Omental fat pad (tissue), 3 donors: ENCODE measurements at regions not wholly inside any gene's neighbourhood (a gene's known extent, or its start where the extent isn't known, plus 50 kb on each side); places are given as distances from the start of the nearest gene placed in this dataset.
"Not testable (repeated sequence)": the region's sequence is repeated elsewhere in the genome, so short reads cannot be mapped to it uniquely, and the experiment has no call there.

ENCODE experiments used
- ATAC-seq: fragments of 150-250 bp; one replicate; pipeline ENCODE4 v1.9.1; 2016; ENCODE audit warnings: mild to moderate bottlenecking, moderate library complexity; ENCODE audit not compliant: low FRiP score
- DNase-seq: peaks from one replicate; pipeline ENCODE4 v3.0.0-alpha.2; 2019; ENCODE audit warnings: low spot score
- CTCF ChIP-seq, 3 donors: fragments of 450-650 bp; IDR thresholded peaks; one replicate each; pipeline ENCODE4 v1.5.1; 2016 to 2017; ENCODE audit warnings: antibody characterized with exemption in 3 of 3, mild to moderate bottlenecking in 3 of 3, moderate library complexity in 2 of 3

GRCh38 chr16:86257546-86257945 is 252.8 kb upstream of the FOXF1 start:
- no peak for TF ChIP-seq CTCF (IDR thresholded peaks at IDR 0.05)
- no peak for ATAC-seq
- no peak for DNase-seq

GRCh38 chr16:86258713-86259112 is 251.6 kb upstream of the FOXF1 start:
- no peak for ATAC-seq
- TF ChIP-seq CTCF (IDR thresholded peaks at IDR 0.05), result no peak
- no peak for DNase-seq

- DNase-seq (no peak), ATAC-seq (no peak)
- no peak for TF ChIP-seq CTCF (IDR thresholded peaks at IDR 0.05)
Measured at GRCh38 chr16:86259499-86259898, 250.8 kb upstream of the FOXF1 start.

GRCh38 chr16:86261379-86261778 is 248.9 kb upstream of the FOXF1 start:
- ATAC-seq (no peak), DNase-seq (no peak)
- TF ChIP-seq CTCF (IDR thresholded peaks at IDR 0.05), result no peak

GRCh38 chr16:86267657-86268056 is 242.7 kb upstream of the FOXF1 start:
- not testable (repeated sequence) for ATAC-seq, DNase-seq

- DNase-seq (no peak), ATAC-seq (no peak)
- no peak for TF ChIP-seq CTCF (IDR thresholded peaks at IDR 0.05)
Measured at GRCh38 chr16:86270696-86271095, 239.6 kb upstream of the FOXF1 start.

GRCh38 chr16:86272744-86273143 is 237.6 kb upstream of the FOXF1 start:
- no peak for ATAC-seq
- no peak for DNase-seq
- TF ChIP-seq CTCF (IDR thresholded peaks at IDR 0.05), result no peak

- no peak for DNase-seq
- no peak for TF ChIP-seq CTCF (IDR thresholded peaks at IDR 0.05)
- ATAC-seq, result no peak
Measured at GRCh38 chr16:86277221-86277620, 233.1 kb upstream of the FOXF1 start.

GRCh38 chr16:86277859-86278258 is 232.5 kb upstream of the FOXF1 start:
- not testable (repeated sequence) for ATAC-seq, DNase-seq
